NCI-H2196 treated with DMSO at 0.1 percent for 48 hours (cell line): ENCODE measurements at regions not wholly inside any gene's neighbourhood (a gene's known extent, or its start where the extent isn't known, plus 50 kb on each side); places are given as distances from the start of the nearest gene placed in this dataset.
"Not testable (repeated sequence)": the region's sequence is repeated elsewhere in the genome, so short reads cannot be mapped to it uniquely, and the experiment has no call there.

Experiments
- DNase-seq: peaks from one replicate; lab custom pipeline; 2025; ENCODE audit not compliant: unreplicated experiment; lab: John Stamatoyannopoulos, UW

DNA sequence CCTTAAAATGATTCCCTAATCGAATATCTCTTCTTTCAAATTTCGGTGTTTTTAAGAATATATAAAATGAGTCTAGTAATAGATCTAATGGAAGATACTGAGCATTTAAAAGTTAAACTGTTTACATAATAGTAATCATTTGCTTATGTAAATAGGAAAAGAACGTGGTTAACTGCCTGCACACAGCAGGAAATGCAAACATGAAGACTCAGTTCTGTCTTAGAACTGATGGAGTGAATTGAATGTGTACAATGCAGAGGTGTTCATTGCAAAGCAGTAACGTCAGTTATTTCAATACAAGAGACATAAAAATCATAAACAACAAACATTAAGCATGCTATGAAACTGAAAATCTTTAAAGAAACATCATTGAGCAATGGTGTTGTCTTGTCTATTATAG lies 359.4 kb upstream of the ADAMTS5 start:
- DNase-seq, result no peak

DNA sequence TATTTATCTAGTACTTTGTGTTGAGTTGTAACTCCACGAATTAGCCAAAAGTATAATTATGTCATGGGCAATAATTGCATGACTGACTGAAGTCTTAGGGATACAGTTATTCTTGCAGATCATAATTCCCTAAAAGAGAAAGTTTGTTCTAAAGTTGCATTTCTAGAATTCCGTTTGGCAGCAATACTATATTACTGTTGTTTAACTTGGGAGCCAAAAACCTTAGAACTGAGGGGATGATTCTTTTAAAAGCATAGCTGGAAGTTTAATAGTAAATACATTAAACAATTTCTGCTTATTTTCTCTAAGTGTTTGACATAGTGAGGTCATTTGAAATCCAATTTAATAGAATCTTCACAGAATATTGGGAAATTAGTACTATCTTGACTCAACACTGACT lies 356.4 kb upstream of the ADAMTS5 start:
- no peak for DNase-seq

DNA sequence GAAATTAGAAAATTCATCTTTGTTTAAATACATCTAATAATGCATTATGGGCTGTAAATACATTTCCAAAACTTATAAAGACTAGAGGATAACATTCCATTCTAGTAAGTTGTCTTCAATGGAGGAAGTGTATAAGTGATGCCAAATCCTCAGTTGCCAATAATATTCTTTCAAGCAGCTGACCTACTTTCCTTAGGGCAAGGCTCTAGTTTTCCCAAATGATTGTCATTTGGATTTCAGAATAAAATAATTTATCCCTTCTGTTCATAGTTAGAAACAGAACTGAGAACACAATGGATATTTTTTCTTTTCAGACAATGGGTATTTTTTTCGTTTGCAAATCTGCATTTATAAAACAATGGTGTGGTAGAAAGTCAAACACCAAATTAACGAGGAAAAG lies 354.9 kb upstream of the ADAMTS5 start:
- DNase-seq, result no peak

DNA sequence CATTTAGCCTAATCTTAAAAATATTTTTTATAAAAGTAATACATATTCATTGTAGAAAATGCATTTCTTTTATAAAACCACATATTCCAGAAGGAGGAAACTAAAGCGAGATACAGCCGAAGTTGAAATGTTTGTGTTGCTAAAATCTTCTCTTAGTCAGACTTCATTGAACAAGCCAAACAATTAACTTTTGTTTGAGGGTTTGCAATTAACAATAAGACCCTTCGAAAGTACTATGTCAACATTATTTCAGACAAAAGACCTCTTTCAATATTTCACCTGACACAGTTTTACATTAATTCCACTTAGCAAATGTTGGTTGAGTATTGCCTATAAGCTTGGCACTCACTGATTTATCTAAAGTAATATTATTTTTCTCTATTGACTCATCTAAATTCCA lies 354.0 kb upstream of the ADAMTS5 start:
- DNase-seq, result no peak

DNA sequence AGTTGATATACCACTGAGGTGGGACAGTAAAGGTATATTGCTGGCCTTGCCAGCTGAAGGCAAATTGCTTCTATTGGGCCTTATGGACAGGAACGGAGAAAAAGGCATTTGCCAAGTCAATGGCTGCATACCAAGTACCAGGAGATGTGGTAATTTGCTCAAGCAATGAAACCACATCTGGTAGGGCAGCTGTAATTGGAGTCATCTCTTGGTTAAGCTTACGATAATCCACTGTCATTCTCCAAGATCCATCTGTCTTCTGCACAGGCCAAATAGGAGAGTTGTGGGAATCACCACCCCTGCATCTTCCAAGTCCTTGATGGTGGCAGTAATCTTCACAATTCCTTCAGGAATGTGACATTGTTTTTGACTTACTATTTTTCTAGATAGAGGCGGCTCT lies 350.7 kb upstream of the ADAMTS5 start:
- DNase-seq, result not testable (repeated sequence)

DNA sequence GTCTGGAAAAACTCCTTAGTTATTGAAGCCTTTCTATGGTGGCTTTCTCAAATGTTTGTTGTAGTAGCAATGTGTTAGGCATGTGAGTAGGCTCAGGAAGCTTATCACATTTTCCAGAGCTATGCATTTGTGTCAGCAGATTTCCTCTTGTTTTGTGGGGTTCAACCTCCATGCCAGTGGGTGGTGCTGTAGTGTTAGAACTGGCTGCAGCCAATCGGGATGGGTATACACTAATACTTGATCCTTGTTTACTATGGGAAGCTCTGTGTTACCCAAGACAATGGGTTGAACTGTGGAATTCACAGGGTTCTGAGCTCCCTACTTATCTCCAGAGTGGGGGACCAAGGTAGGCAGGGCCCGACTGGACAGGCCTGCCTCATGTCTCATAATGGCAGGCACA lies 348.5 kb upstream of the ADAMTS5 start:
- DNase-seq, result no peak

DNA sequence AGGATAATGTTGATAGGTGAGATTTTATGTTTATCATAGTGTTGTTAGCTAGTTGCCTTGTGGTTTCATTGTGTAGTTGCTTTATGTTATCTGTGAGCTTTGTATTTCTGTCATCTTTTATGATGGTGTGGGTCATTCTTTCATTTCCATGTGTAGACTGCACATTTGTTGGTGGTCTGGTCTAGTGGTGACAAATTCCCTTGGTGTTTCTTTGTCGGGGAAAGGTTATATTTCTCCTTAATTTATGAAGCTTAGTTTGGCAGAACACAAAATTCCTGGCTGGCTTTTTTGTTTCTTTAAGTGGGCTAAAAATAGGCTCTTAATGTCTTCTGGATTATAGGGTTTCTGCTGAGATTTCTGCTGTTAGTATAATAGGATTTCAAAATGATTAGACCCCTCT lies 347.2 kb upstream of the ADAMTS5 start:
- DNase-seq, result no peak

DNA sequence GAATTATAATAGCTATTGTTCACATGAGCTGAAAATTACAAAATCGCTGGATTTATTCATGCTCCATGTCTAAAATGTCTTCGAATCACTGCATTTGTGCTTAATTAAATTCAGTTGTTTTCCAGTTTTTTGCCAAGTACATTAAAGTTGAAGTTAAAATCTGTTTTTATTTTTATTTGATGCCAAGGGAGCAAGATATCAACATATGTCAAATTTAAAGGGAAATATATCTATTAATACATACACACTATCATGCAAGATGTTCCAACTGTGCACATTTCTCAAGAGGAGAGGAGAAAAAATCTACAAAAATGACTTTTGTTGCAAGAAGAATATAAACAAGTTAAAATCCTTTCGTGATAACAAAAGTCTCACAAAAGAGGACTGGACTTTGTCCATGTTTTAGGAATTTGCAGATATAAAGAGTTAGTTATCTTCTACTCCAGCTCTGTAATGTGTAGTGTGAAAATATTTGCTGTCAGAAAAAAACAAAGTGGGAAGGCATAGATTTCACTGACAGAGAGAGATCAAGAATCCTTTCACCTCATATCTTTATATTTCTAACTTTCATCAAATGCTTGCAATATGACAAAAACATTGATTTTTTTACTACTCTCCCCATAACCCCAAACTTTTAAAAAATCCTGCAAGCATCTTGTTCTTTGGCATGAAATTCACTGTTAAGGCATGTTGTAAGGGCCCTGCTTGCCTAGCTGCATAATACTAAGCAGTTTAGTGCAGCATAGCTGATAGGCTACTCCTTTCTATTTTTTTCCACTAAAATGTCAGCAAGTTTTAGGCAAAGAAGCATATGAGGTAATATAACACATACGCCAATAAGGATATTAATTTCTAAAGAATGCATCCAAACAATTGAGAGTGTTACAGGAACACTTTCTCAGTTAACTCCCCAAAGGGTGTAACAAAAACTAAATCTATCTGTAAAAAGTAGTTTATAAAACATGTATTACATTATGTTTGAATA lies 340.2 kb upstream of the ADAMTS5 start:
- no peak for DNase-seq

DNA sequence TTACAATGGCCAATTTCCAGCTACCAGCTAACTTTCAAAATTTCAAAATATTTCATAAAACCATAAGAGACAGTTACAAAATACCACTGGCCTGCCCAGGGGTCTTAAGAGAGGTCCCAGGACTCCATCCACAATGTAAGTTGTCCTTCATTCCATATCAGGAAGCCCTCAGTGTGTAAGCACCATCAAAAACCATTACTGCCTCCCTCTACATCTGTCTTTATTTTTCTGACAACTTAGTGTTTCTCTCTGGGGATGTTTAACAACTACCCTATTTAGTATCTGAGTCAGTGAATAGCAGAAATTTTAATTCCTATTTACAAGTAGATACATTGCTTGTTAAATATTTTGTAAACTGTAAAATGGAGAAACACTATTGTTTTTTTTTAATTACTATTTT lies 339.3 kb upstream of the ADAMTS5 start:
- DNase-seq, result no peak

DNA sequence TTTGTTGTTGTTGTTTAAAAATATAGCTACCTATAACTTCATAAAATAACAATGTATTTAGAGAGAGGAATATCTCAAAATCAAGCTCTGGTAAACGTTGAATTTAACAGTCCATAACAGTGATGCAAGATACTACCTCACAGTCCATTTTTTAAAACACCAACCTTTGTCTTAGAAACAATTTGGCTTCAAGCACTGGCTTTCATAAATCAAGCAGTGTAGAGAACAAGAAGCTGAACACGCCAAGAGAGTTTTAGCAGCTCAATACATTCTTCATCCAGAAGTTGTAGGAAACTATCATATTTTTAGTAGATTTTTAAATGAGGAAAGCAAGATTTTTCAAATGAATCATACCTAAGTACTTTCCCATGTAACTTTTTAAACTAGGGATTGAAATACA lies 334.3 kb upstream of the ADAMTS5 start:
- no peak for DNase-seq

DNA sequence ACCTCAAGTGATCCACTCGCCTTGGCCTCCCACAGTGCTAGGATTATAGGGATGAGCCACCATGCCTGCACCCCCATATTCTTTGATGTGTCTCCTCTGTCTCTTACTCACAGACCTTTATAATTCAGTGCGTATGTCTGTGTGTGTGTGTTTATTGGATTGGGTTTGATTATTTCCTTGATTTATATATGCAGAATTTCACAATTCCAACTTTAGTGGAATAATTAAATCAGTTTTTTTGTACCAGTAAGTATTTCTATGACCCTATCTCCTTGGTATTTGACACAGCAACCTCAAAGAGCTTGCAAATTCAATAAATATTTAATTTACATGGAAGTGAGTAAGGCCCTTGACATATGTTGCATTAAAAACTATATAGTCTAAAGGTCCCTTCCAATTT lies 333.9 kb upstream of the ADAMTS5 start:
- DNase-seq, result no peak

DNA sequence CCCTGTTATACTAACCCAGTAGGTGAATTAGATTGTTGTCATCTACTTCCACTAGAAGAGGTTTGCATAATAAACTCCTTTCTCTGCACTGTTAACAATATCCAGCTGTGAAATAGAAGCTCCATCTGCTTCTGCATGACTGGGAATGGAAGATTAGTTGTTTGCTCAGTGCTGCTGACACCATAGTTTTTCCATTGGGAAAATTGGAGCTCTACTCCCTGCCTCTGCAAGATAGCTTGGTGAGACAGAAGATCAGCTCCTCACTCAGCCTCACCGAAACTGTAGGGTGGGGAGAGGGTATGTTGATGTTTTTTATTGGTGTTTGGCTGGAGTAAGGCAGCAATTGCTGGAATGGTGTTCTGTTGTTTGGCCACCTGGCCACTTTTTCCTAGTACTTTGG lies 331.6 kb upstream of the ADAMTS5 start:
- DNase-seq, result no peak

DNA sequence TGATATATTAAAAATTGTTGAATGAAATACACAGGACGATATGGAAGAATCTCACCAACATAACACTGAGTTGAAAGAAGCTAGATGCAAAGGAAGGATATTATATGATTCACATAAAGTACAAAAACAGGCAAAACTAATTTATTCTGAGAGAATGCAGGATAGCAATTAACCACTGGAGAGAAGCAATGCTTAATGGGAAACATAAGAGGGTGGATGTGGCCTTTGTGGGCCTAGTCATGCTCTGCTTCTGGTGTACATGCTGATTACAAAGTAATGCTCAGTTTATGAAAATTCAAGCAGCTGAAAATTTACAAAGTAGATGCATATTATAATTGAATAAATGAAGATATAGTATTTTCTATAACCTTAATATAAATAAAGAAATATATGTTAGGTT lies 326.4 kb upstream of the ADAMTS5 start:
- no peak for DNase-seq

DNA sequence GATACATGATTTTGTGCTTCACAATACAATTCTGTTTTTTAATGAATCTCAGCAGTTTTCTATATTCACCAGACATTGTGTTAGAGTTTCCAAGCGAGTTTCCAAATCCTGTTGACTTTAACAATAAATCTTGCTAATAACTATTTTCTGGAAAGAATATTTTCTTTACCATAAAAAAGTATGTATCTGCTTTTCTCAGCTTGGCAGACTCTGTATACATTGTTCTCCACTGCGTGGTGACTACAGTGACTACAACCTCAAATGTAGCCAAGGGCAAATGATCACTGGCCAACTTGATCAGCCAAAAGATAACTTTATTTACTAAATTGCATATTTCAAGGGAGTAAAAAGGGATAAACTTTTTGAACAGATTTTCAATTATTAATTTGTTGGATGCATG lies 325.9 kb upstream of the ADAMTS5 start:
- no peak for DNase-seq

DNA sequence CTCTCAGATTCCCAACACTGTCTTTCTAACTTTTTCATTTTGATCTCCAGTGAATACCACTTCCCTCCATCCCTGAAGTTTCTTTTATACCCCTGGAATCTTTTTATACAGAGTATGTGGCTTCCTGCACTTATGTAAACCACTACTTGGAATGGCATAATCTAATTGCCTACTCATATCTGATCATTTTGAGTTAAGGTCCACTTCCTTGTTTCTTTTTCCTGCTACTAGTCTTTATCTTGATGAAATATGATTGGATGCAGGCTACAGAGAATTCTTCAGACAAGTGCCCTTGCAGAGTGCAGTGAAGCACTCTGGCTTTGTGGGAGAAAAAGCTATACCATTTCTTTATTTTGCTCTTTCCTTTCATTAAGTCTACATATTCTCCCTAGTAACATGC lies 325.3 kb upstream of the ADAMTS5 start:
- DNase-seq, result no peak

DNA sequence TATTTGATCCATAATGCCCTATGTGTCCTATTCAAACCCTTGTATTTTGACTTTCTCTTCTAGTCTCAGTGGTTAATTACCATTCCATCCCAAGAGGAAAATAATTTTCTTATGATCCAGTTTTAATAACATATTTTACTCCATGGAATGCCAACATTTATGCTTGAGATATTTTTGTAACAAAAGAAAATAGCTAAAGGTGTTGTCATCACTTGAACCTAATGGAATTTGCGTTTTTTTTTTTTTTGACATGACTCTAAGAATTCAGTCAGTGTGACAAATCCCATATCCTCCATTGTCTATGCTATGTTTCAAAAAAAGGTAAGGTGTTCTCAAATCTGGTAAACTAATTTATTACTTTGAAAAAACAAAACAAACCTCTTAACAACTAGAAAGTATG lies 324.1 kb upstream of the ADAMTS5 start:
- DNase-seq, result no peak

DNA sequence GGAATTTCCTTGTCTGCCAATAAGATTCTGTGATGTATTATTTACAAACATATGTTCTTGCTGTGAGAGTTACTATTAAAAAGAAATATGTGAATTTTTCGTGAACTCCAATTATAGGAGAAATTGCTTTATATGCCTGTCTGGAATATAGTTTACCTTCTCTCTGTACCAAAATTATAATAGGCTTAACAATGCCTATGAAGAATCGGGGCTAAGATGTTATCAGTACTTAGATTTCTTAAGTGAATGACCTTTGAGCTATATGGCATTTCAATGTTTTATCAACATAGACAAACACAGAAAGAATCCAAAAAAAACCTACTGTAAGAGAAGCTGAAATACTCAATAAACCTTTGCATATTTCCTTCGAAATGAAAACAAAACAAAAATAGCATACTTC lies 323.1 kb upstream of the ADAMTS5 start:
- no peak for DNase-seq

DNA sequence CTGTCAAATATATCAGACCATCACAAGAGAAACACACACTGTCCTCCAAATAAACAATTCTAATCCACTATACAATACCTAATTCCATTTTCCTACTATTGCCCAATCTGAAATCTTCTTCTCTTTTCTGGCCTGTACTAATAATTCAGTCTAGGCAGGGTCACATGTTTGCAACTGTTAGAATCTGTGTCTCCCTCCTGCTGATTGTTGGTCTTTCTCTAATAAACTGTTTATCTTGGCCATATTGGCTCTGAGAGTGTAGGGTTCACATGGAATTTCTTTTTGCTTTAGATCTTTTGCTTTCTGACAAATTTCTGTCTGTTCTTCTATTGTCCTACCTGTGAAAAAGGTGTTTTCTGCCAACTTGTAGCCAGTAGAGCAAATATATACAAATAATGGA lies 319.9 kb upstream of the ADAMTS5 start:
- no peak for DNase-seq

DNA sequence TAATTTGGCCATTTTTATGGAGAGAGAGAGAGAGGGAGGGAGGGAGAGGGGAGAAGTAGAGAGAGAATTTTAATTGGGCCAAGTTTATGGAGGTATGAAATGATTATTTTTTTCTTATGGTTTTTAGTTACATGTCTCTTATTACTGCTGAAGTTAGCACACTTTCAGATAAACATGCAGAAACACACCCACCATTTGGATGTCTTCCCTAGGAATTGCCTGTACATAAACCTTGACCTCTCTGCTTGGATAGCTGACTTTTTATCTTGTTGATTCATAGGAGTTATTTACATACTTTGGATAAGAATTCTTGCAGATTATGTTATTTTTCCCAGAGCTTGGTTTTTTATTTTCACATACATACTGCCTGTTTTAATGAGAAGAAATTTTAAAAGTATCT lies 310.2 kb upstream of the ADAMTS5 start:
- no peak for DNase-seq

DNA sequence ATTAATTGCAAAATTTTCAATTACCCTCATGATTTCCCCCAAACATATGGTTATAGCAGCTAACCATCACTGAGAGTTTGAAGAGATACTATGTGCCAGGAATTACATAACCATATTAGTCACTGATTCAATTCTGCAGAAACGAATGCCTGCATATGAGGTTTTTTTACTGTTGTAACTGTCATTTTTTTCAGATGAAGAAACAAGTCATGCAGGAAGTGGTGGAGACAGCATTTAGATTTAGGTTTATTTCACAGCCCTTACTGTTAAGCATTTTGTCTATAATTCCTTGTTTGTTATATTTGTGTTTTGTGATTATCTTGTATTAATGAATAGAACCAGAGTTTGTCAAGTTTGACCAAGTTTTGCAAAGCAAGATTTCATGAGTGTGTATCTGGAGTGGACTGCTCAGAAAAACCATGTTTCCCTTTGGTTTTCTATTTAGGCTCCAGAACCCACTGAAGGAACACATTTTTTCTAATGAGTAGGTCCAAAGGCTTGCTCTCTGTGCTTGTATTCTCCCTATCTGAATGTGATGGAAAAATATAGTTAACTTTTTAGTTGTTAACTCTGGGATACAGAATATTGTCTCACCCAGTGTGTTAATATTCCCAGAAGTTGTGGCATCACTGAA lies 308.5 kb upstream of the ADAMTS5 start:
- DNase-seq, result no peak

DNA sequence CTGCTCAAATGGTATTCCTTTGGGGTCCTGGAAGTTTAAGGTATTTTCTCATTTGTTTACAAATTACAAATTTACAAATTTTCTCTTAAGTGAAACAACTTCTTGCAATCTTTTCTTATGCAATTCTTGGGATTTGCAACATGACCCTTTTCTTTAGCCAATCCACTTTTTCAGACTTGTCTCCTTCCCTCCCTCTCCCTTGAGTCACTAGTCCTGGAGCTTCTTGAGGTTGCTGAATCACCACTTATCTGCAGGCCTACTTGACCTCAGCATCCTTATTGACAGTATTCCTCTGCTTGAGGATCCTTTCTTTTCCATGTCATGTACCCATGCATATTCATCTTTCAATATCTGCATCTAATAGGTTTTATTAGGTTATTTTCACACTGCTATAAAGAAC lies 302.8 kb upstream of the ADAMTS5 start:
- DNase-seq, result no peak

DNA sequence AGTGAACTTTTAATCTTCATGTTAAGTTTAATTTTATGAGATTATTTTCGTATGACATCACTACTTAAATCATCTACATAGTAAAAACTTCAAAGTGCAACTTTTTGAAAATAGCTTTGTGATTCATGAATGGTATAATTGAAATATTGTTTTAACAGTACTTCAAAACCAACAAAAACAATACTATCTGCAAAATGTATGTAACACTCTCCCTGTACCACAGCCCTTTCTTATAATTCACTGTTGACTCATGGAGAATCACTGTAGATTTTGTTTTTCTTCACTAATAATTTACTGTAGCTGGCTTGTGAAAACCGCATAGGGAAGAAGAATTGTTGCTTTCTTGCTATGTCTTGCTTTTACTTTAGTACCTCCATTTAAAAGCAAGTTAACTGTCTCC lies 301.4 kb upstream of the ADAMTS5 start:
- no peak for DNase-seq

DNA sequence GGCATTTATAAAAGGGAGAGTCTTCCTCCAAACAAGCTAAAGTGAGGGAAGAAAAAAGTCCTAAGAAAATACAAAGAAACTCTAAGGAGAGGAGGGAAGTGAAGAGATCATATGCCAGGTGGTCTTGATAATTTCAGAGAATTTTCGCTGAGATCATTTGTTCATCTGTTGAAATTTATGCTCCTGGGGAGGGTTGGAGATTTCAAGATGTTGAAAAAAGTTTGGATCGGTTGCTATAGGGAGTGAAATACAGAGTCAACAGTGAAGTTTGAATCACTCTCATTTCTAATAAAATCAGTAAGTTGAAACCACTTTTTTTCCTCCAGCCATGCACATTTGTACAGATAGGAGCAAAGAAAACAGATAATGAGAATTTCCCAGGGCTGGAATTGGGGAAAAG lies 299.1 kb upstream of the ADAMTS5 start:
- no peak for DNase-seq
